IMR-90 (cell line): ENCODE measurements at regions not wholly inside any gene's neighbourhood (a gene's known extent, or its start where the extent isn't known, plus 50 kb on each side); places are given as distances from the start of the nearest gene placed in this dataset.

Experiments
- ATAC-seq: fragments of 200-7000 bp; cut with Tn5 transposase; 2 replicates; pipeline ENCODE4 v1.9.1; 2020; ENCODE audit warnings: low read depth, mild to moderate bottlenecking, moderate library complexity
- BruUV-seq: library from RNA; stranded (reverse); fragments of 400-500 nt; replicated peaks from 2 replicates; lab custom pipeline; 2021; lab: Mats Ljungman, UMichigan
- CTCF ChIA-PET: fragments of 300-600 bp; formaldehyde crosslinking; extraction: SDS; loops from one replicate; lab custom pipeline; 2021; ENCODE audit warnings: antibody characterized with exemption; lab: Yijun Ruan, JAX
- POLR2A ChIA-PET: fragments of 300-600 bp; sonication (Branson Sonifier 250); formaldehyde crosslinking; loops from one replicate; lab custom pipeline; 2022; ENCODE audit warnings: antibody characterized with exemption; ENCODE audit not compliant: unreplicated experiment; lab: Charles Lee
- DNase-seq: peaks from one replicate; pipeline ENCODE4 v3.0.0; 2013
- H2AFZ ChIP-seq: replicated peaks from 2 replicates; pipeline ENCODE3; 2013; ENCODE audit warnings: low read length, mild to moderate bottlenecking; ENCODE audit not compliant: poor library complexity
- H2AK5ac ChIP-seq: 2 replicates; pipeline ENCODE4 v1.6.1; 2013; ENCODE audit warnings: low read depth, low read length, inconsistent platforms
- H2AK9ac ChIP-seq: replicated peaks from 2 replicates; pipeline ENCODE3; 2013; ENCODE audit warnings: mild to moderate bottlenecking, low read depth, low read length, moderate library complexity; ENCODE audit not compliant: poor library complexity
- H2BK120ac ChIP-seq: 2 replicates; pipeline ENCODE4 v1.6.1; 2013; ENCODE audit warnings: low read depth, low read length, inconsistent platforms
- H2BK15ac ChIP-seq: 3 replicates; pipeline ENCODE4 v1.6.1; 2013; ENCODE audit warnings: low read depth, low read length, inconsistent platforms
- H2BK20ac ChIP-seq: 2 replicates; pipeline ENCODE4 v1.6.1; 2013; ENCODE audit warnings: low read depth, mild to moderate bottlenecking, inconsistent platforms, low read length, moderate library complexity
- H2BK5ac ChIP-seq: 2 replicates; pipeline ENCODE4 v1.6.1; 2013; ENCODE audit warnings: mild to moderate bottlenecking, low read depth, low read length, inconsistent platforms; ENCODE audit not compliant: poor library complexity, severe bottlenecking
- H3K14ac ChIP-seq: replicated peaks from 2 replicates; pipeline ENCODE4 v1.6.1; 2013; ENCODE audit warnings: low read depth, low read length, inconsistent platforms
- H3K18ac ChIP-seq: 2 replicates; pipeline ENCODE4 v1.6.1; 2013; ENCODE audit warnings: low read depth, low read length, control low read depth
- H3K23ac ChIP-seq: 2 replicates; pipeline ENCODE4 v1.6.1; 2013; ENCODE audit warnings: low read depth, low read length, inconsistent platforms
- H3K27ac ChIP-seq: 2 replicates; pipeline ENCODE4 v1.5.1; 2013; ENCODE audit warnings: mild to moderate bottlenecking, control low read depth, low read length; ENCODE audit not compliant: insufficient read depth
- H3K27me3 ChIP-seq: 2 replicates; pipeline ENCODE4 v1.6.1; 2013; ENCODE audit warnings: low read length; ENCODE audit not compliant: control insufficient read depth, insufficient read depth
- H3K36me3 ChIP-seq: 2 replicates; pipeline ENCODE4 v1.6.1; 2013; ENCODE audit warnings: low read length, mixed read lengths; ENCODE audit not compliant: control insufficient read depth, insufficient read depth
- H3K4ac ChIP-seq: 2 replicates; pipeline ENCODE4 v1.6.1; 2013; ENCODE audit warnings: low read depth, low read length, inconsistent platforms
- H3K4me1 ChIP-seq: 2 replicates; pipeline ENCODE4 v1.6.1; 2013; ENCODE audit warnings: low read length, mixed read lengths; ENCODE audit not compliant: control insufficient read depth, insufficient read depth
- H3K4me2 ChIP-seq: 2 replicates; pipeline ENCODE4 v1.6.1; 2013; ENCODE audit warnings: low read depth, mild to moderate bottlenecking, control low read depth, low read length, moderate library complexity
- H3K4me3 ChIP-seq: 2 replicates; pipeline ENCODE4 v1.5.1; 2013; ENCODE audit warnings: low read depth, mild to moderate bottlenecking, control low read depth, low read length, moderate library complexity; ENCODE audit not compliant: insufficient read depth
- H3K56ac ChIP-seq: 2 replicates; pipeline ENCODE4 v1.6.1; 2013; ENCODE audit warnings: low read length, inconsistent platforms; ENCODE audit not compliant: insufficient read depth; ENCODE audit errors: extremely low read depth
- H3K79me1 ChIP-seq, 2 experiments: 2 replicates each; pipeline ENCODE4 v1.6.1; 2013; ENCODE audit warnings: low read length in 2 of 2, inconsistent platforms in 1 of 2, low read depth in 1 of 2
- H3K9ac ChIP-seq: 2 replicates; pipeline ENCODE4 v1.6.1; 2013; ENCODE audit warnings: low read depth, low read length, control low read depth
- H3K9me1 ChIP-seq: 2 replicates; pipeline ENCODE4 v1.6.1; 2013; ENCODE audit warnings: low read length, inconsistent platforms; ENCODE audit not compliant: insufficient read depth
- H3K9me3 ChIP-seq: 2 replicates; pipeline ENCODE4 v1.6.1; 2013; ENCODE audit warnings: low read length; ENCODE audit not compliant: control insufficient read depth, insufficient read depth
- H4K20me1 ChIP-seq: 2 replicates; pipeline ENCODE4 v1.6.1; 2013; ENCODE audit warnings: low read length, inconsistent platforms; ENCODE audit not compliant: insufficient read depth
- H4K5ac ChIP-seq: 2 replicates; pipeline ENCODE4 v1.6.1; 2013; ENCODE audit warnings: mild to moderate bottlenecking, low read depth, low read length, control low read depth
- H4K8ac ChIP-seq, 2 experiments: 2 replicates each; pipeline ENCODE4 v1.6.1; 2013; ENCODE audit warnings: low read depth in 2 of 2, low read length in 2 of 2, control low read depth in 1 of 2, inconsistent platforms in 1 of 2
- H4K91ac ChIP-seq: 2 replicates; pipeline ENCODE4 v1.6.1; 2013; ENCODE audit warnings: low read depth, low read length, inconsistent platforms; ENCODE audit not compliant: insufficient read depth
- BHLHE40 ChIP-seq: fragments of 150-350 bp; IDR thresholded peaks from 2 replicates; pipeline ENCODE4 v1.6.1; 2016; ENCODE audit warnings: mild to moderate bottlenecking, low read depth, low read length
- CHD1 ChIP-seq: IDR thresholded peaks from 2 replicates; pipeline ENCODE4 v1.6.1; 2012; ENCODE audit warnings: low read depth, low read length, improper control_type of control experiment
- CTCF ChIP-seq: conservative IDR thresholded peaks from 2 replicates; pipeline ENCODE4 v1.5.1; 2012; ENCODE audit warnings: mild to moderate bottlenecking, low read depth, low read length, improper control_type of control experiment
- ELK1 ChIP-seq: fragments of 150-350 bp; IDR thresholded peaks from 2 replicates; pipeline ENCODE4 v1.6.1; 2016; ENCODE audit warnings: low read depth, mild to moderate bottlenecking, low read length, moderate library complexity, borderline replicate concordance
- FOS ChIP-seq: fragments of 150-350 bp; IDR thresholded peaks from 2 replicates; pipeline ENCODE4 v1.6.1; 2016; ENCODE audit warnings: low read depth, low read length
- MAZ ChIP-seq: IDR thresholded peaks from 2 replicates; pipeline ENCODE4 v1.6.1; 2012; ENCODE audit warnings: low read depth, mild to moderate bottlenecking, low read length, improper control_type of control experiment, moderate library complexity, borderline replicate concordance
- NFE2L2 ChIP-seq: fragments of 150-350 bp; IDR thresholded peaks from 2 replicates; pipeline ENCODE4 v1.6.1; 2016; ENCODE audit warnings: low read depth, mild to moderate bottlenecking, low read length
- POLR2A ChIP-seq: IDR thresholded peaks from 2 replicates; pipeline ENCODE4 v1.6.1; 2012; ENCODE audit warnings: mild to moderate bottlenecking, low read depth, low read length
- RAD21 ChIP-seq: IDR thresholded peaks from 2 replicates; pipeline ENCODE4 v1.6.1; 2012; ENCODE audit warnings: low read length, improper control_type of control experiment
- RFX5 ChIP-seq: IDR thresholded peaks from 2 replicates; pipeline ENCODE4 v1.8.0; 2012; ENCODE audit warnings: low read depth, mild to moderate bottlenecking, low read length, moderate library complexity
- SMC3 ChIP-seq: fragments of 150-350 bp; IDR thresholded peaks from 2 replicates; pipeline ENCODE4 v1.6.1; 2016; ENCODE audit warnings: low read depth, mild to moderate bottlenecking, antibody characterized with exemption, low read length, moderate library complexity
- USF2 ChIP-seq: fragments of 150-350 bp; IDR thresholded peaks from 2 replicates; pipeline ENCODE4 v1.6.1; 2017; ENCODE audit warnings: mild to moderate bottlenecking, antibody characterized with exemption, low read length, low read depth
- dilution Hi-C: fragments of 300-500 bp; cut with HindIII; formaldehyde crosslinking; loops from one replicate; pipeline ENCODE4 v1.14.3; 2018; ENCODE audit warnings: low sequenced_read_pairs; ENCODE audit not compliant: unreplicated experiment
- in situ Hi-C: fragments of 300-500 bp; cut with MboI; formaldehyde crosslinking; loops from 3 replicates; pipeline ENCODE4 v1.14.3; 2019; ENCODE audit warnings: low sequenced_read_pairs, inconsistent platforms, mixed read lengths
- intact Hi-C: fragments of 100-400 bp; cut with micrococcal nuclease; formaldehyde crosslinking; loops from 2 replicates; pipeline ENCODE4 v1.10.0; 2022

- H3K4me3 ChIP-seq: no peak overlapping the region
- H3K4me2 ChIP-seq: no peak overlapping the region
- ChIA-PET POLR2A (no interaction called here), CTCF (no interaction called here)
- H3K4ac ChIP-seq: no peak overlapping the region
- H3K79me1 ChIP-seq: no peaks in the 10 kb centered on the region
- BruUV-seq: no TSS peak
- no peaks in the 10 kb centered on the region for H3K27me3 ChIP-seq
- H4K20me1 ChIP-seq: no peaks in the 10 kb centered on the region
- no peak overlapping the region for H4K91ac ChIP-seq
- H3K9me3 ChIP-seq: no peaks in the 10 kb centered on the region
- H3K27ac ChIP-seq: no peak overlapping the region
- no peak overlapping the region for H3K56ac ChIP-seq
- H2BK5ac ChIP-seq: no peak overlapping the region
- no peak overlapping the region for H3K9ac ChIP-seq
- ATAC-seq: no peak
- H4K8ac ChIP-seq: no peak overlapping the region
- intact Hi-C loops: no loop called here
- no peaks in the 10 kb centered on the region for H3K36me3 ChIP-seq
- H2BK120ac ChIP-seq: no peak overlapping the region
- H2BK20ac ChIP-seq: 0 out of 2 replicates have a peak overlapping the region, but pooled peaks have one; percentile 54
- in situ Hi-C loops: no loop called here
- TF ChIP-seq CTCF (no peak), MAZ (no peak), FOS (no peak), NFE2L2 (no peak), POLR2A (no peak), SMC3 (no peak), ELK1 (no peak), BHLHE40 (no peak), USF2 (no peak), CHD1 (no peak), RFX5 (no peak), RAD21 (no peak)
- H2AFZ ChIP-seq: no peak overlapping the region
- no peaks in the 10 kb centered on the region; the same call in 1 of the 2 replicates for H3K4me1 ChIP-seq
- DNase-seq: no peak
- H2AK5ac ChIP-seq: no peak overlapping the region
- no peak overlapping the region for H2BK15ac ChIP-seq
- no peak overlapping the region for H2AK9ac ChIP-seq
- no peak overlapping the region for H3K23ac ChIP-seq
- dilution Hi-C loops: no loop called here
- H3K18ac ChIP-seq: no peak overlapping the region
- H3K14ac ChIP-seq: no peak overlapping the region
- no peaks in the 10 kb centered on the region for H3K9me1 ChIP-seq
- no peak overlapping the region for H4K5ac ChIP-seq
Measured at GRCh38 chr2:6557737-6558136, 308.0 kb downstream of the CMPK2 start.
